Left ventricle myocardium inferior (tissue), 1 donor: ENCODE measurements at regions not wholly inside any gene's neighbourhood (a gene's known extent, or its start where the extent isn't known, plus 50 kb on each side); places are given as distances from the start of the nearest gene placed in this dataset.

ENCODE experiments used
- DNase-seq: peaks from one replicate; pipeline ENCODE4 v3.0.0-alpha.2; 2020
- H3K27ac ChIP-seq: fragments of 200-600 bp; replicated peaks from 2 replicates; pipeline ENCODE4 v1.8.0; 2021
- H3K27me3 ChIP-seq: fragments of 200-600 bp; 2 replicates; pipeline ENCODE4 v1.8.0; 2021; ENCODE audit warnings: low read depth
- H3K36me3 ChIP-seq: fragments of 200-600 bp; 2 replicates; pipeline ENCODE4 v1.8.0; 2021
- H3K4me1 ChIP-seq: fragments of 200-600 bp; 2 replicates; pipeline ENCODE4 v1.8.0; 2021
- H3K4me3 ChIP-seq: fragments of 200-600 bp; 2 replicates; pipeline ENCODE4 v1.8.0; 2021; ENCODE audit warnings: mild to moderate bottlenecking, moderate library complexity
- H3K9me3 ChIP-seq: fragments of 200-600 bp; replicated peaks from 2 replicates; pipeline ENCODE4 v1.8.0; 2021
- CTCF ChIP-seq: fragments of 200-600 bp; IDR thresholded peaks from 2 replicates; pipeline ENCODE4 v1.8.0; 2021; ENCODE audit warnings: antibody characterized with exemption, mild to moderate bottlenecking, borderline replicate concordance
- intact Hi-C: fragments of 100-400 bp; cut with micrococcal nuclease; formaldehyde crosslinking; loops from one replicate; pipeline ENCODE4 v1.11.0; 2022
- donor health status: DM: no; HTN: yes; CAD: no; lungs with severe emphysema.

- Histone ChIP-seq H3K27me3 (peaks cover 7% of the 10 kb centered on the region), H3K4me3 (no peak overlapping the region), H3K9me3 (no peaks in the 10 kb centered on the region), H3K4me1 (no peaks in the 10 kb centered on the region), H3K27ac (no peak overlapping the region), H3K36me3 (no peaks in the 10 kb centered on the region)
- TF ChIP-seq CTCF: no peak
- DNase-seq: no peak
- intact Hi-C loops: no loop called here
These were observed 53.0 kb upstream of the ANKEF1 start for GRCh38 chr20:9981829-9982228.

- intact Hi-C loops: loop anchor here (2.0 to 10.0 kb wide), 3 partner anchors 109 to 1566 kb away; no protein-coding TSS in a partner anchor
- DNase-seq: no peak
- peak; percentile 79 for TF ChIP-seq CTCF
These were observed 56.3 kb upstream of the ANKEF1 start for GRCh38 chr20:9978397-9979004.

GRCh38 chr20:9977629-9978028 is 57.2 kb upstream of the ANKEF1 start:
- no peak for TF ChIP-seq CTCF
- Histone ChIP-seq H3K4me3 (no peak overlapping the region), H3K4me1 (no peaks in the 10 kb centered on the region), H3K27ac (no peak overlapping the region), H3K27me3 (peaks cover 12% of the 10 kb centered on the region), H3K36me3 (no peaks in the 10 kb centered on the region), H3K9me3 (no peaks in the 10 kb centered on the region)
- intact Hi-C loops: loop anchor here (2.0 to 10.0 kb wide), 3 partner anchors 110 to 1567 kb away; no protein-coding TSS in a partner anchor
- DNase-seq: no peak

More at GRCh38 chr20:9978397-9979004, 56.3 kb upstream of the ANKEF1 start:
- H3K4me3 ChIP-seq: no peak overlapping the region
- no peaks in the 10 kb centered on the region for H3K9me3 ChIP-seq
- H3K27me3 ChIP-seq: peaks cover 12% of the 10 kb centered on the region
- H3K4me1 ChIP-seq: no peaks in the 10 kb centered on the region
- no peaks in the 10 kb centered on the region for H3K36me3 ChIP-seq
- H3K27ac ChIP-seq: no peak overlapping the region

GRCh38 chr20:9974324-9974723 is 60.5 kb upstream of the ANKEF1 start:
- Histone ChIP-seq H3K9me3 (no peaks in the 10 kb centered on the region), H3K27me3 (peaks cover 35% of the 10 kb centered on the region), H3K36me3 (no peaks in the 10 kb centered on the region), H3K4me3 (no peak overlapping the region), H3K4me1 (no peaks in the 10 kb centered on the region), H3K27ac (no peak overlapping the region)
- no peak for DNase-seq
- intact Hi-C loops: loop anchor here (10.0 kb wide), 1 partner anchor 1570 kb away; no protein-coding TSS in a partner anchor
- no peak for TF ChIP-seq CTCF

GRCh38 chr20:9971746-9972145 is 63.0 kb upstream of the ANKEF1 start:
- DNase-seq: no peak
- Histone ChIP-seq H3K27ac (no peak overlapping the region), H3K9me3 (no peaks in the 10 kb centered on the region), H3K27me3 (peaks cover 44% of the 10 kb centered on the region), H3K36me3 (no peaks in the 10 kb centered on the region), H3K4me3 (no peak overlapping the region), H3K4me1 (no peaks in the 10 kb centered on the region)
- TF ChIP-seq CTCF: no peak
- intact Hi-C loops: loop anchor here (10.0 kb wide), 1 partner anchor 1573 kb away; no protein-coding TSS in a partner anchor
